ENCODE measurements at regions not wholly inside any gene's neighbourhood (a gene's known extent, or its start where the extent isn't known, plus 50 kb on each side); places are given as distances from the start of the nearest gene placed in this dataset.

GRCh38 chr1:214120191-214120590 lies 132.4 kb downstream of the PROX1 start:
- H3K27me3 ChIP-seq = peaks cover 0 to 5% (median 0%) of the 10 kb centered on the region in 4 donors
- intact Hi-C loops (cut with DNase I) = no loop called here
- H3K4me3 ChIP-seq = no peak overlapping the region
- H3K9me3 ChIP-seq = peaks cover 0 to 14% (median 6%) of the 10 kb centered on the region in 3 donors
- H3K27ac ChIP-seq = no peak overlapping the region
- 45 to 46% methylated on average over 4 of the region's 4 CpGs for WGBS, 2 donors
- TF ChIP-seq POLR2A (IDR thresholded peaks at IDR 0.05) = no peak
- H3K36me3 ChIP-seq = no peaks in the 10 kb centered on the region
- DNase-seq = no peak
- H3K4me1 ChIP-seq = peaks cover 0 to 4% (median 0%) of the 10 kb centered on the region in 3 donors

- intact Hi-C loops (cut with DNase I) = no loop called here
- H3K9me3 ChIP-seq = peaks cover 0 to 14% (median 6%) of the 10 kb centered on the region in 3 donors
- no peaks in the 10 kb centered on the region for H3K36me3 ChIP-seq
- TF ChIP-seq CTCF (IDR thresholded peaks at IDR 0.05) = no peak
- no peak for TF ChIP-seq POLR2A (IDR thresholded peaks at IDR 0.05)
- H3K27ac ChIP-seq = no peak overlapping the region
- H3K27me3 ChIP-seq = peaks cover 0 to 5% (median 0%) of the 10 kb centered on the region in 4 donors
- DNase-seq = no peak
- WGBS, 2 donors = 57 to 62% methylated on average over 6 of the region's 6 CpGs
- H3K4me3 ChIP-seq = no peak overlapping the region
- H3K4me1 ChIP-seq = peaks cover 0 to 4% (median 0%) of the 10 kb centered on the region in 3 donors
Measured at GRCh38 chr1:214120951-214121350, 133.2 kb downstream of the PROX1 start.

GRCh38 chr1:214122110-214122509 lies 134.3 kb downstream of the PROX1 start:
- Histone ChIP-seq H3K4me1 (peaks cover 0 to 4% (median 0%) of the 10 kb centered on the region in 3 donors), H3K4me3 (no peak overlapping the region), H3K27ac (no peak overlapping the region), H3K27me3 (peaks cover 0 to 5% (median 0%) of the 10 kb centered on the region in 4 donors), H3K9me3 (peaks cover 0 to 13% (median 6%) of the 10 kb centered on the region in 3 donors), H3K36me3 (no peaks in the 10 kb centered on the region)
- WGBS, 2 donors = 86 to 92% methylated on average over 2 to 6 of the region's 6 CpGs
- intact Hi-C loops (cut with DNase I) = no loop called here
- no peak for DNase-seq
- TF ChIP-seq CTCF (IDR thresholded peaks at IDR 0.05) (no peak), POLR2A (IDR thresholded peaks at IDR 0.05) (no peak)

- intact Hi-C loops (cut with DNase I) = no loop called here
- 5 to 14% methylated on average over 7 of the region's 7 CpGs for WGBS, 2 donors
- Histone ChIP-seq H3K9me3 (peaks cover 0 to 2% (median under 1%) of the 10 kb centered on the region in 3 donors), H3K27me3 (peaks cover 0 to 5% (median 0%) of the 10 kb centered on the region in 4 donors), H3K27ac (no peak overlapping the region), H3K4me1 (peaks cover 0 to 4% (median 0%) of the 10 kb centered on the region in 3 donors), H3K36me3 (no peaks in the 10 kb centered on the region), H3K4me3 (no peak overlapping the region)
- TF ChIP-seq CTCF (IDR thresholded peaks at IDR 0.05) (peak in 5 of 6 experiments; percentile 24 to 68 (median 48)), POLR2A (IDR thresholded peaks at IDR 0.05) (no peak)
- DNase-seq = no peak
Measured at GRCh38 chr1:214123061-214123784, 135.4 kb downstream of the PROX1 start.

- H3K27me3 ChIP-seq = peaks cover 0 to 5% (median 0%) of the 10 kb centered on the region in 4 donors
- intact Hi-C loops (cut with DNase I) = no loop called here
- no peaks in the 10 kb centered on the region for H3K9me3 ChIP-seq
- H3K4me3 ChIP-seq = no peak overlapping the region
- DNase-seq = no peak
- H3K27ac ChIP-seq = no peak overlapping the region
- peaks cover 0 to 4% (median 0%) of the 10 kb centered on the region in 3 donors for H3K4me1 ChIP-seq
- no peak for TF ChIP-seq POLR2A (IDR thresholded peaks at IDR 0.05)
- no peak for TF ChIP-seq CTCF (IDR thresholded peaks at IDR 0.05)
- no peaks in the 10 kb centered on the region for H3K36me3 ChIP-seq
- 55 to 81% methylated on average over 5 to 6 of the region's 7 CpGs for WGBS, 2 donors
Measured at GRCh38 chr1:214124281-214124805, 136.6 kb downstream of the PROX1 start.

All from esophagus squamous epithelium (tissue), 5 donors.